HG03025 (cell line): ENCODE measurements at regions not wholly inside any gene's neighbourhood (a gene's known extent, or its start where the extent isn't known, plus 50 kb on each side); places are given as distances from the start of the nearest gene placed in this dataset.

Experiments
- ATAC-seq: cut with Tn5 transposase; IDR thresholded peaks from one replicate; pipeline ENCODE4 v1.9.1; 2021; ENCODE audit warnings: mild to moderate bottlenecking, moderate library complexity; ENCODE audit not compliant: unreplicated experiment, low FRiP score

- ATAC-seq: no peak
Measured at GRCh38 chr5:73375191-73375545, 73.4 kb downstream of the FOXD1 start.

DNA sequence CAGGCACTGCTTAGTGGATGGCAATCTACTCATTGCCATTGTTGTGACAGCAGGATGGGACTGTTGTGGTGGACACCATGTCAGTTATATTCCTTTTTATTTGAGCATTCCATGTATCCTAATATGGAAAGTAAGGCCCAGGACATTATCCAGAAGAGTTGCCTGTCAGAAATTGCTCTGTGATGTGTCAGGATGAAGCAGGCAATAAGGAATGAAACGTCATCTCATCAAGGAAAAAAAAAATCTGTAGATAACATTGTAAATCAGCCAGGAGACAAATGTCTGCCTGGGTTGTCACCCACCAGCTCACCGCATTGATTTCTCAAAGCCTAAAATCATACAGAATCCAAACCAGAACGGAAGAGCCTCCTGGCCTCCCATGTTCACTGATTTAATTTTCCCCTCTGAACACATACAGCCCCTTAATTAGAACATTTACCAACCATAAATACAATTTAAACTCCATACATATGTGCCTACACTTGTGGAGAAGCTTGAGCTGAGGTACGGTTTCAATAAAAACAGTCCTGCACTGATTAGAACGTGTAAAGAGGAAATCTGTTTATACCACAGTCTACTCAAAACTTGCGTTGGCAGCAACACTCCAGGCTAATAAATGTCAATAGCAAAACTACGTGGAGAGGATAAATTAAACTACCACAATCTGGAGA is 73.9 kb downstream of the FOXD1 start:
- ATAC-seq: no peak

DNA sequence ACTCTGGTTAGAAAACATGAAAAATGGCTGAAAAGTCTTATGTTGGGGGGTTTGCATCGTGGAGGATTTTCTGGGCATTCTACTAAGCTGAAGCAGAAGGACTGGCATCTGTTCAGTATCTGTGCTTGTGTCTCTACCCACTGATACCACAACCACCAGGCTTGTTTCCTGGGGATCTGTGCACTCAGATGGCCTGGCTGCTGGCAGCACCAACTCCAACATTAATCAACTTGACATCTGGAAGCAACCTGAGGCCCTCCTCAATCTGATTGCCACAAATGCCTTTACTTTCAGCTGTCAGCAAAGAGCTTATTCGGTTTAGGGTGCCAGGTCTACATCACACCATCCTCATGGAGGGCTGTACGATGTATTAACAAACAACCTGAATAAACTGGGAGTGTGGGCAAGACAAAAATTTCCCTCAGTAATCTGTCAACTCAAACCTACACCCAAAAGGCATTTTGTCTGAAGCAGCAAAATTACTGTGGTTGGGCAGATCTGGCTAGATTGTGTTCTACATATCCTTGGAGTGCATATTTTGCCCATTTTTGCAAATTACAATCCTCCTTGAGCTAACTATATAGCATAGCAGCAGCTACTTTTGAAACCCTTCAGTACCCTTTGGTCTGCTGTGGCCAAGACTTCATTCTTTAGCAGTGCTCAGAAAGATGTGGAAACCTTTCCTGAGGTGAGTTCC is 74.6 kb downstream of the FOXD1 start:
- ATAC-seq: no peak

- no peak for ATAC-seq
Measured at GRCh38 chr5:73370640-73371583, 77.7 kb downstream of the FOXD1 start.

DNA sequence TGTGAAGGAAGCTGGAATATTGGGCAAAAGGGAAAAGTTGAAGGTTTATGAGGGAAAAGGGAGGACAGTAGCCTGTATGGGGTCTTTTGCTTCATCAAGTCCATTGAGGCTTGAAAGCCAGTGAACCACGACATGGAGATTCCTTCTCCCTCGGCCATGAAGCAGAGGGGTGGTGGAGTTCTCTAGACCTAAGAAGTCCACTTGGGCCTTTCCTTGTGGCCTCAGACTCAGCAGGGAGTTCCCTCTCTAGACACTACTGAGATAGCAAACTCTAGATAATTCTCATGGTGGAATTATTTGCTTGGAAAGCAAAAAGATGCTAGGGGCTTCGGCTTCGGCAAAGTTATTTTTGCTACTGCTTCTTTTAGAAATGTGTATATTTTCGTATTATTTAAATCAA is 78.5 kb downstream of the FOXD1 start:
- ATAC-seq: no peak

DNA sequence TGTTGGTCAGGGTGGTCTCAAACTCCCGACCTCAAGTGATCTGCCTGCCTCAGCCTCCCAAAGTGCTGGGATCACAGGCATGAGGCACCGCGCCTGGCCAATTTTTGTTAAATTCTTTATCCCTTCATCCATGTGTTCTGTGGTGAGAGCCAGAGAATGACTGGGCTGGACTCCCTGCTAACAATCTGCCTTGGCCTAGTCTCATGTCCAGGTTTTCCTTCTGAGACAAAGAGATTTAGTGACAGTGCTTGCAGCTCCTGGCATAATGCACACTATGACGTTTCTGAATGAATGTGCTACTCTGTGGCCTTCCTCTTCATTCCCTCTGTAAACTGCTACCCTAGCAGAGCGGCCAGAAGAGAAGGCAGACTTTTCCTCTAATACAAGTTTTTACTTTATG is 79.3 kb downstream of the FOXD1 start:
- no peak for ATAC-seq

- ATAC-seq: no peak
Measured at GRCh38 chr5:73367650-73368049, 80.9 kb downstream of the FOXD1 start.

DNA sequence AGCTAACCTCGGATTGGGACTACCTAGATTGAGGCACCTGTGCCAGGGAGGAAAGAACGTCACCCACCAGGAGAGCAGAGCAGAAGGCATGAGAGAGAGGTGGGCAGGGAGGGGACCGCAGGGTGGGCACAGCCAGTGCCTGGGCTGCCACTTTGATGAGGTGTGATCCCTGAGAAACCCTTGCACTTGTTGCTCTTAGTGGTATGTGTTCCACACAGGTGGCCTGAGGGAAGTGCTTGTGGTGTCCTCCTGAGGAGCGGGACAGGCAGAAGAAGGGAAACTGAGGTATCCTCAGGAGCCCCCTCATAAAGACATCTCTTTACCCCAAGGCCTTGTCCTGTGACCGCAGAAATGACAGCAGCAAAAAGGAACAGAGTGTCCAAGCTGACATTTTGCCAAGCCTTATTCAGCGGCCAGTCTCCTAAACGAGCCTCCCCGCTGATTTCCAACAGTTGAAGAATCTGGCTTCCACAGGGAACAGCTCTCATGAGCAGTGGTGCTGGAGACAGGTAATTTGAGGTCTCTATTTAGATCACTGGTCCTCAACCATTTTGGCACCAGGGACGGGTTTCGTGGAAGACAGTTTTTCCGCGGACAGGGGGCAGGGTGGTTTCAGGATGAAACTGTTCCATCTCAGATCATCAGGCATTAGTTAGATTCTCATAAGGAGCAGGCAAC is 82.4 kb downstream of the FOXD1 start:
- no peak for ATAC-seq

GRCh38 chr5:73365301-73365853 is 83.2 kb downstream of the FOXD1 start:
- ATAC-seq: no peak

GRCh38 chr5:73363911-73364730 is 84.5 kb downstream of the FOXD1 start:
- ATAC-seq: no peak

DNA sequence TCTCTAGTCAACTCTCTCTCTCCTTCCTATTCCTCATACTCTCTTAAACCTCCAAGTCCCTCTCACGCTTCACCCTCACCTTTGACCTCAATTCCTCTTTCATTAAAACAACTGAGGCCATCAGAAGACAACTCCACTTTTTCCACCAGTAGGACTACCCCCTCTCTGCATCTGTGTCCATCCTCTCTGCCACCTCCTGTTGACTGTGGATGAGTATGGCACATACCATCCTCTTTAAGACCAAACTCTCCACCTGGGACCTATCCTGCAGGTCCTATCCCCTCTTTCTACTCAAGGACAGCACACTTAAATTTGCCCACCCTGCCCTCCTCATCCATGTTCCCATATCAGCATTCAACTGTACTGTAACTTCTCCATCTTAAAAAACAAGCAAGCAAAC is 89.2 kb downstream of the FOXD1 start:
- no peak for ATAC-seq

DNA sequence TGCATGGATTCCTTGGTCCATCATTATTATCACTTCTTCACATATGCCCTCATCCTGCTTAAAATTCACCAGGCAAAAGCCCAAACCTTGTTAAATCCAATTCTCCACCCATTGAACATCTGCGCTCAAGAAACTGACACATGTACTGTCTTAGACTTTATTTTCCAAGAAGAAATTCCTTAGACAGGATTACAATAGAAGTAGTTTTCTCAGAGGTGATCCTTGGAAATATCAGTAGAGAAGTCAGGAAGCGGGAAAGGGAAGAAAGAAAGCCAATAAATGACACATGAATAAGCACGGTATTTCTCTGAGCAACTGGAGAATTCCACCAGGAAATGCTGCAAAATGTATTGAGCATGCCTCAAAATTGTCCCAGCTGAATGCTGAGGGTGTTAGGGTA is 90.2 kb downstream of the FOXD1 start:
- ATAC-seq: no peak

GRCh38 chr5:73357576-73357975 is 91.0 kb downstream of the FOXD1 start:
- ATAC-seq: no peak

- ATAC-seq: no peak
Measured at GRCh38 chr5:73355108-73355507, 93.5 kb downstream of the FOXD1 start.

- no peak for ATAC-seq
Measured at GRCh38 chr5:73354406-73354805, 94.2 kb downstream of the FOXD1 start.

DNA sequence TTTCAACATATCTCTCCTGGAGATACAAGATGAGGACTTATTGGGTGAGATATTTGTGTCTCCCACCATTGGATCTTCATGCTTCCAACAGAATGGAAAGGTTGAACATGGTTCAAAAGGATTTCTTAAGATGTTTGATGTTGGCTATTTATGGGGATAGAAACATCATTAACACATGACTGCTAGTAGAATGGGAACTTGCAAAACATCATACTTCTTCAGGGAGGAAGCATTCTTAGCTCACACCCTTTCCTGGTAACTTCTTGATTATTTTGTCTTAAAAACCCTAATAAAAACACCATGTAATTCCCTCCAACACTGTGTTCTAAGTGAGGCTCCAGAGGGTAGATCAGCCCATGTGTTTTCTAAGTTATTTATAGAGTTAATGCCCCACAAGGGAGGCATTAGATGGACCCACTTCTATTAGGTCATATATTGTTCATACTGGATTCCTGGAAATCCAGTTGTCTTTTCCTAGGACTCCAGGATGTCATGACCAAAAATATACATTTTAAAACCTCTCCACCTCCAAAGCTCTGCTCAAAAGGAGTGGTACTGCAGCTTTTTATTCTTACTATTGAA is 95.8 kb downstream of the FOXD1 start:
- no peak for ATAC-seq

- no peak for ATAC-seq
Measured at GRCh38 chr5:73352243-73352642, 96.3 kb downstream of the FOXD1 start.

DNA sequence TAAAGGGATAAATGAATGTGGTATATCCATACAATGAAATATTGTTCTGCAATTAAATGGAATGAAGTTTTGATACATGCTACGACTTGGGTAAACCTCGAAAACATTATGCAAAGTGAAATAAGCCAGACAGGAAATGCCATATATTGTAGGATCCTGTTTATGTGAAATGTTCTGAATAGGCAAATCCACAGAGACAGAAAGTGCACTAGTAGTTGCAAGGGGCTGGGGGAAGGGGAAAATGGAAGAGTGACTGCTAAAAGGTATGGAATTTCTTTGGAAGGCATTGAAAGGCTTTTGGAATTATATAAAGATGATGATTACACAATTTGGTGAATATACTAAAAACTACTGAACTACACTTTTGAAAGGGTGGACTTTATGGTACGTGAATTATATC is 97.0 kb downstream of the FOXD1 start:
- ATAC-seq: no peak

- no peak for ATAC-seq
Measured at GRCh38 chr5:73346878-73347408, 101.6 kb downstream of the FOXD1 start.
